ENCODE measurements at regions not wholly inside any gene's neighbourhood (a gene's known extent, or its start where the extent isn't known, plus 50 kb on each side); places are given as distances from the start of the nearest gene placed in this dataset.
"Not testable (repeated sequence)": the region's sequence is repeated elsewhere in the genome, so short reads cannot be mapped to it uniquely, and the experiment has no call there.

- no peak for DNase-seq
Measured at GRCh38 chr2:65782186-65782585, 349.8 kb upstream of the SPRED2 start.

GRCh38 chr2:65781756-65782155 lies 349.4 kb upstream of the SPRED2 start:
- no peak for DNase-seq

- no peak for DNase-seq
Measured at GRCh38 chr2:65779021-65779420, 346.6 kb upstream of the SPRED2 start.

- DNase-seq, result no peak
Measured at GRCh38 chr2:65778137-65778536, 345.7 kb upstream of the SPRED2 start.

GRCh38 chr2:65775839-65776238 lies 343.4 kb upstream of the SPRED2 start:
- no peak for DNase-seq

GRCh38 chr2:65767946-65768345 lies 335.5 kb upstream of the SPRED2 start:
- no peak for DNase-seq

- DNase-seq, result no peak
Measured at GRCh38 chr2:65766768-65767267, 334.4 kb upstream of the SPRED2 start.

- no peak for DNase-seq
Measured at GRCh38 chr2:65765376-65765775, 333.0 kb upstream of the SPRED2 start.

- DNase-seq, result no peak
Measured at GRCh38 chr2:65762068-65762467, 329.7 kb upstream of the SPRED2 start.

- DNase-seq, result no peak
Measured at GRCh38 chr2:65754219-65754618, 321.8 kb upstream of the SPRED2 start.

- no peak for DNase-seq
Measured at GRCh38 chr2:65751408-65751807, 319.0 kb upstream of the SPRED2 start.

GRCh38 chr2:65749545-65749944 lies 317.1 kb upstream of the SPRED2 start:
- DNase-seq, result no peak

- not testable (repeated sequence) for DNase-seq
Measured at GRCh38 chr2:65747875-65748274, 315.5 kb upstream of the SPRED2 start.

GRCh38 chr2:65746931-65747675 lies 314.7 kb upstream of the SPRED2 start:
- peak; percentile 26 for DNase-seq

- DNase-seq, result no peak
Measured at GRCh38 chr2:65744477-65745200, 312.2 kb upstream of the SPRED2 start.

GRCh38 chr2:65742977-65743376 lies 310.6 kb upstream of the SPRED2 start:
- no peak for DNase-seq

GRCh38 chr2:65739927-65740326 lies 307.5 kb upstream of the SPRED2 start:
- no peak for DNase-seq

GRCh38 chr2:65737452-65738011 lies 305.1 kb upstream of the SPRED2 start:
- no peak for DNase-seq

- no peak for DNase-seq
Measured at GRCh38 chr2:65731476-65731875, 299.1 kb upstream of the SPRED2 start.

- no peak for DNase-seq
Measured at GRCh38 chr2:65730186-65730585, 297.8 kb upstream of the SPRED2 start.

- no peak for DNase-seq
Measured at GRCh38 chr2:65729246-65729645, 296.8 kb upstream of the SPRED2 start.

- no peak for DNase-seq
Measured at GRCh38 chr2:65728477-65729180, 296.2 kb upstream of the SPRED2 start.

- no peak for DNase-seq
Measured at GRCh38 chr2:65727816-65728215, 295.4 kb upstream of the SPRED2 start.
